ENCODE measurements at regions not wholly inside any gene's neighbourhood (a gene's known extent, or its start where the extent isn't known, plus 50 kb on each side); places are given as distances from the start of the nearest gene placed in this dataset.

- DNase-seq (ENCODE audit: low spot score) = no peak
Measured at GRCh38 chr5:56320686-56321085, 87.6 kb upstream of the ANKRD55 start.

- DNase-seq (ENCODE audit: low spot score) = no peak
Measured at GRCh38 chr5:56319526-56320181, 86.5 kb upstream of the ANKRD55 start.

- DNase-seq (ENCODE audit: low spot score) = no peak
Measured at GRCh38 chr5:56317923-56318561, 84.9 kb upstream of the ANKRD55 start.

GRCh38 chr5:56316299-56316994, 83.3 kb upstream of the ANKRD55 start:
- DNase-seq (ENCODE audit: low spot score) = no peak

GRCh38 chr5:56314529-56314928, 81.4 kb upstream of the ANKRD55 start:
- no peak for DNase-seq (ENCODE audit: low spot score)

GRCh38 chr5:56313596-56313995, 80.5 kb upstream of the ANKRD55 start:
- no peak for DNase-seq (ENCODE audit: low spot score)

- no peak for DNase-seq (ENCODE audit: low spot score)
Measured at GRCh38 chr5:56313004-56313531, 79.9 kb upstream of the ANKRD55 start.

- no peak for DNase-seq (ENCODE audit: low spot score)
Measured at GRCh38 chr5:56311306-56311905, 78.3 kb upstream of the ANKRD55 start.

- no peak for DNase-seq (ENCODE audit: low spot score)
Measured at GRCh38 chr5:56310711-56311204, 77.6 kb upstream of the ANKRD55 start.

- no peak for DNase-seq (ENCODE audit: low spot score)
Measured at GRCh38 chr5:56309262-56309826, 76.2 kb upstream of the ANKRD55 start.

GRCh38 chr5:56307714-56308333, 74.7 kb upstream of the ANKRD55 start:
- DNase-seq (ENCODE audit: low spot score) = no peak

- DNase-seq (ENCODE audit: low spot score) = no peak
Measured at GRCh38 chr5:56306433-56307150, 73.5 kb upstream of the ANKRD55 start.

GRCh38 chr5:56305001-56305950, 72.1 kb upstream of the ANKRD55 start:
- no peak for DNase-seq (ENCODE audit: low spot score)

GRCh38 chr5:56303511-56303910, 70.4 kb upstream of the ANKRD55 start:
- DNase-seq (ENCODE audit: low spot score) = no peak

GRCh38 chr5:56302027-56302426, 68.9 kb upstream of the ANKRD55 start:
- no peak for DNase-seq (ENCODE audit: low spot score)

- DNase-seq (ENCODE audit: low spot score) = no peak
Measured at GRCh38 chr5:56301069-56301468, 67.9 kb upstream of the ANKRD55 start.

- DNase-seq (ENCODE audit: low spot score) = no peak
Measured at GRCh38 chr5:56299212-56299611, 66.1 kb upstream of the ANKRD55 start.

GRCh38 chr5:56298336-56299090, 65.4 kb upstream of the ANKRD55 start:
- no peak for DNase-seq (ENCODE audit: low spot score)

GRCh38 chr5:56297851-56298250, 64.7 kb upstream of the ANKRD55 start:
- DNase-seq (ENCODE audit: low spot score) = no peak
